ENCODE measurements at regions not wholly inside any gene's neighbourhood (a gene's known extent, or its start where the extent isn't known, plus 50 kb on each side); places are given as distances from the start of the nearest gene placed in this dataset.

DNA sequence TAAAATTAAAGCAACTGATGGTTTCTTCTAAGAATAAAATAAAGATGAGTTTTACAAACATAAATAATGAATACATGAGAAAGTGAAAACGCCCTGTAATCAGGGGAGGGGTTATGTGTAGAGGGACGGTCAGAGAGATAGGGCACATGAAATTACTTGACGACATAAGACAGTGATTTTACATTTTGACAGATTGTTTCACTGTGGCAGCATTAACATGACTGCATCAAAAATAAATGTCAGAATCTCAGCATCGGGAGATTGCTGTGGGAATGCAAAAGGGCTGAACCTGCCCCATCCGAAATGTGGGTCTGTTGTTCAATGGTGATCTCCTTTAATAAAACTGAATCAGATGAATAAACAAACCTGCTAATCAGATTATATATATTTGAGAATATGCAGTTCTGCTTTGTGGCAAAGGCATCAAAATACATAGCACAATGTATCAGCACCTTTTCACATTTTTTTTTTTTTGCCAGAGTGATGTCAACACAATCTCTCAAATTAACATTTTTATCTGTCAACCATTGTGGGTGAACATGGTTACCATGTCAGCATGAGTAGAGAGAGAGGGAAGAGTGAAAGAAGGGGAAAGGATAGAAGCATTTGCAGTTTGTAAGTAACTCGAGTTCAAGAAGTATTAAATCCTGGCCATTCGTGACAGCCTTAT is 177.1 kb upstream of the MAN1A1 start:
- no peak overlapping the region for H4K8ac ChIP-seq (ENCODE audit: extremely low read depth, insufficient read depth, low read length)
- H3K14ac ChIP-seq (ENCODE audit: insufficient read length) = no peak overlapping the region
- no peak overlapping the region for H4K91ac ChIP-seq (replicated peaks; ENCODE audit: insufficient read length, low read length)
- WGBS, 2 experiments (ENCODE audit: extremely low coverage in 1 of 2, insufficient coverage in 1 of 2, insufficient read length in 1 of 2, insufficient replicate concordance in 2 of 2, low coverage in 1 of 2, low lambda C conversion rate in 2 of 2, missing lambda C conversion rate in 1 of 2) = 84% methylated on average over 7 of the region's 7 CpGs; no CpG with 5 or more reads in 1 of the 2 experiments
- FAIRE-seq = no peak
- H3K27ac ChIP-seq (ENCODE audit: low read depth, low read length) = no peak overlapping the region
- no peaks in the 10 kb centered on the region for H3K23me2 ChIP-seq (ENCODE audit: low read depth, low read length)
- no peak overlapping the region for H2AK5ac ChIP-seq (ENCODE audit: low read depth, low read length)
- no peaks in the 10 kb centered on the region for H3K27me3 ChIP-seq (replicated peaks in 1 of 4; ENCODE audit: control insufficient read depth in 3 of 4, extremely low read depth in 1 of 4, insufficient read depth in 3 of 4, low read length in 3 of 4)
- no peak overlapping the region for H4K5ac ChIP-seq (ENCODE audit: insufficient read length, low read depth, low read length)
- H3K23ac ChIP-seq (ENCODE audit: insufficient read length) = no peak overlapping the region
- H3K36me3 ChIP-seq (ENCODE audit: control insufficient read depth in 2 of 4, insufficient read depth in 4 of 4, low read length in 3 of 4) = no peaks in the 10 kb centered on the region
- no peak overlapping the region for H3K4ac ChIP-seq (replicated peaks; ENCODE audit: insufficient read length, low read depth, low read length)
- no peak overlapping the region for H3K18ac ChIP-seq (ENCODE audit: extremely low read depth, low read length)
- H2BK5ac ChIP-seq (ENCODE audit: low read depth, low read length) = no peak overlapping the region
- no peak overlapping the region for H2BK120ac ChIP-seq (replicated peaks; ENCODE audit: low read depth, low read length)
- H2BK20ac ChIP-seq (ENCODE audit: low read length) = no peak overlapping the region
- no peak overlapping the region for H2BK15ac ChIP-seq (ENCODE audit: low read length)
- no peak overlapping the region for H3K9ac ChIP-seq (replicated peaks in 1 of 4; ENCODE audit: extremely low read depth in 1 of 4, low read depth in 3 of 4, low read length in 3 of 4)
- no peaks in the 10 kb centered on the region for H3K9me3 ChIP-seq (ENCODE audit: insufficient read depth in 2 of 2, low read depth in 1 of 2, low read length in 1 of 2)
- H3K4me2 ChIP-seq (ENCODE audit: insufficient read depth in 1 of 2, low read depth in 2 of 2, low read length in 2 of 2) = no peak overlapping the region; a peak in 1 of 4 replicates
- CTCF ChIA-PET (ENCODE audit: partially characterized antibody) = no interaction called here
- H3K79me1 ChIP-seq (ENCODE audit: low read depth, low read length) = no peaks in the 10 kb centered on the region
- H3K56ac ChIP-seq (replicated peaks; ENCODE audit: insufficient read length, low read depth, low read length) = no peak overlapping the region
- H2AFZ ChIP-seq (ENCODE audit: low read length) = no peak overlapping the region
- H3K79me2 ChIP-seq (ENCODE audit: control insufficient read depth in 1 of 2, insufficient read depth in 2 of 2, low read length in 2 of 2) = no peaks in the 10 kb centered on the region
- POLR2A ChIA-PET (ENCODE audit: partially characterized antibody) = no interaction called here
- H3K4me3 ChIP-seq (ENCODE audit: extremely low read depth in 1 of 4, insufficient read depth in 2 of 4, low read depth in 3 of 4, low read length in 4 of 4) = no peak overlapping the region
- peaks cover 0 to 6% (median 2%) of the 10 kb centered on the region in 4 experiments; a peak in 2 of 7 replicates for H3K4me1 ChIP-seq (replicated peaks in 1 of 4; ENCODE audit: control insufficient read depth in 3 of 4, insufficient read depth in 4 of 4, low read length in 3 of 4)
- no peak for DNase-seq (ENCODE audit: low read depth in 1 of 2, low spot score in 2 of 2)
- no peak overlapping the region for H2BK12ac ChIP-seq (ENCODE audit: low read depth, low read length)
- H4K20me1 ChIP-seq (replicated peaks in 1 of 2; ENCODE audit: control insufficient read depth in 1 of 2, insufficient read depth in 2 of 2, low read length in 2 of 2) = no peaks in the 10 kb centered on the region
- TF ChIP-seq BCL11A (IDR thresholded peaks at IDR 0.05; ENCODE audit: low read depth in 2 of 2, low read length in 2 of 2) (no peak), BACH1 (IDR thresholded peaks at IDR 0.05; ENCODE audit: low read length) (no peak), EZH2 (IDR thresholded peaks at IDR 0.05; ENCODE audit: low read depth, low read length, severe bottlenecking) (no peak), SIN3A (conservative IDR thresholded peaks at IDR 0.05 in 1 of 2, IDR thresholded peaks at IDR 0.05 in 1 of 2; ENCODE audit: low read depth in 1 of 2, low read length in 2 of 2) (no peak), POLR2A (IDR thresholded peaks at IDR 0.05; ENCODE audit: control extremely low read depth in 1 of 2, low read depth in 2 of 2, low read length in 2 of 2) (no peak), TAF1 (IDR thresholded peaks at IDR 0.05; ENCODE audit: low read depth, low read length) (no peak), CHD2 (IDR thresholded peaks at IDR 0.05; ENCODE audit: low read length) (no peak), HDAC6 (IDR thresholded peaks at IDR 0.05; ENCODE audit: low read depth, low read length) (no peak)
